Stomach (tissue), 8 donors: ENCODE measurements at regions not wholly inside any gene's neighbourhood (a gene's known extent, or its start where the extent isn't known, plus 50 kb on each side); places are given as distances from the start of the nearest gene placed in this dataset.

ENCODE experiments used
- DNase-seq, 2 donors: peaks; one replicate each; pipeline versions ENCODE4 v3.0.0 to v3.0.0-alpha.2; 2013 to 2019
- H3K27ac ChIP-seq, 5 donors: fragments of 200-600 bp in 4 of 5; sonication (generic) in 4 of 5; one replicate each; pipeline ENCODE4 v1.5.1; 2013 to 2019; ENCODE audit warnings: mild to moderate bottlenecking in 1 of 5, moderate library complexity in 1 of 5
- H3K27me3 ChIP-seq, 3 donors: fragments of 200-600 bp; sonication (generic); one replicate each; pipeline ENCODE4 v1.5.1; 2017 to 2019; ENCODE audit warnings: mixed run types in 1 of 3
- H3K36me3 ChIP-seq, 4 donors: fragments of 200-600 bp; sonication (generic); 1 replicate in 3 of 4; 2 replicates in 1 of 4; pipeline ENCODE4 v1.5.1; 2016 to 2019
- H3K4me1 ChIP-seq, 4 donors: fragments of 200-600 bp; sonication (generic); one replicate each; pipeline ENCODE4 v1.5.1; 2016 to 2019
- H3K4me3 ChIP-seq, 4 donors: fragments of 200-600 bp; sonication (generic) in 3 of 4; one replicate each; pipeline ENCODE4 v1.5.1; 2016 to 2019; ENCODE audit warnings: mild to moderate bottlenecking in 1 of 4
- H3K9me3 ChIP-seq, 4 donors: fragments of 200-600 bp; sonication (generic); one replicate each; pipeline ENCODE4 v1.5.1; 2016 to 2019
- EP300 ChIP-seq: sonication (generic); formaldehyde crosslinking; IDR thresholded peaks from one replicate; pipeline ENCODE4 v1.6.1; 2017; ENCODE audit warnings: antibody characterized with exemption
- POLR2A ChIP-seq, 4 donors: fragments of 450-650 bp; IDR thresholded peaks; one replicate each; pipeline ENCODE4 v1.6.1; 2016; ENCODE audit warnings: antibody characterized with exemption in 4 of 4, control low read depth in 2 of 4, mild to moderate bottlenecking in 1 of 4, moderate library complexity in 1 of 4
- POLR2AphosphoS5 ChIP-seq, 3 donors: sonication (generic); formaldehyde crosslinking; IDR thresholded peaks; one replicate each; pipeline ENCODE4 v1.6.1; 2016; ENCODE audit warnings: antibody characterized with exemption in 3 of 3
- WGBS, 5 donors: extraction: QIAGEN DNeasy Blood & Tissue Kit in 3 of 5; methylation state at CpG; one replicate each; pipeline versions ENCODE4 v1.1.5 to v1.1.7; 2013 to 2018; 5-methylcytosine and 5-hydroxymethylcytosine counted together
- intact Hi-C: fragments of 100-400 bp; cut with DNase I; formaldehyde crosslinking; loops from one replicate; pipeline ENCODE4 v1.15.1; 2023; ENCODE audit warnings: low total_unique reads
- TF ChIP-seq, protein P1 (sequence below), 7 experiments: fragments of 450-650 bp in 4 of 7; fragments of 200-600 bp in 3 of 7; sonication (generic) in 3 of 7; IDR thresholded peaks; one replicate each; pipeline ENCODE4 v1.5.1; 2016 to 2019; ENCODE audit warnings: antibody characterized with exemption in 7 of 7, control low read depth in 2 of 7, mild to moderate bottlenecking in 1 of 7
- donor health status: healthy with polysubstance abuse.
- donor health status: Bipolar disorder and iron deficiency.
- donor health status: healthy.

DNA sequence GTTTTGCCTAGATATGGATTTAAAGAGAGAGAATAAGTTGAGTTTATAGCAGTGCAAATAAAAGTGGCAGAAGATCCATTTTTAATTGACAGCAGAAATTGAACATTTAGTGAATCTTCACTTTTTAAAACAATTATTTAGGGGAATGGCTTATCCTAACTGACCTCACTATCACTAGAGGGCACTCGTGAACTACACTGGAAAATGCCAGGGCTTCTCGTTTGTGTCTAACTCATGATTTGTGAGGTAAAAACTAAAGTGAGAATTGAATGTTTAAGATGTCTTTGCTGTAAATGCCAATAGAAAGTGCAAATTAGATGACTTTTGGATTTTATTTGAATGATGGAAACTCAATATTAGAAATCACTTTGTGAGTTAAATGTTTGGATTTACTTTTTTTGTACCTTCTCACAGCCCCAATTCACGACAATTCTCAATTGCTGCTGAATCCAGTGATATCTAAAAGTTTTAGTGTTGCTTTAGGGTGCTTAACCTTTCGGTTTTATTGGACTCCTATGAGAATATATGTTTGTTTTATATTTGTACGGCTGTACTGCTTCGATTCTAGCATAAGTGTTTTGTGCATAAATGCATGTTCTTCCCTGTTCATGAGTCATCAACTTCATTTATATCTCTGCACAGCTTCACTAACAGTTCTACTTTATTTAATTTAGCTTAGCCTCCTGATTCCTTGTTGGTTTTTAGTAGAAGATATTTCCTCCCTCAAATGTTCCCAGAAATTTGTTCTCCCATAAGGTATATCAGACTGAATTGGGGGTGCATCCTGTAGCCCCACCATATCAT is 462.1 kb downstream of the MFSD1 start:
- Histone ChIP-seq H3K27me3 (no peaks in the 10 kb centered on the region), H3K36me3 (no peaks in the 10 kb centered on the region), H3K4me1 (no peaks in the 10 kb centered on the region), H3K4me3 (no peak overlapping the region), H3K27ac (no peak overlapping the region), H3K9me3 (no peaks in the 10 kb centered on the region)
- TF ChIP-seq, protein P1, sequence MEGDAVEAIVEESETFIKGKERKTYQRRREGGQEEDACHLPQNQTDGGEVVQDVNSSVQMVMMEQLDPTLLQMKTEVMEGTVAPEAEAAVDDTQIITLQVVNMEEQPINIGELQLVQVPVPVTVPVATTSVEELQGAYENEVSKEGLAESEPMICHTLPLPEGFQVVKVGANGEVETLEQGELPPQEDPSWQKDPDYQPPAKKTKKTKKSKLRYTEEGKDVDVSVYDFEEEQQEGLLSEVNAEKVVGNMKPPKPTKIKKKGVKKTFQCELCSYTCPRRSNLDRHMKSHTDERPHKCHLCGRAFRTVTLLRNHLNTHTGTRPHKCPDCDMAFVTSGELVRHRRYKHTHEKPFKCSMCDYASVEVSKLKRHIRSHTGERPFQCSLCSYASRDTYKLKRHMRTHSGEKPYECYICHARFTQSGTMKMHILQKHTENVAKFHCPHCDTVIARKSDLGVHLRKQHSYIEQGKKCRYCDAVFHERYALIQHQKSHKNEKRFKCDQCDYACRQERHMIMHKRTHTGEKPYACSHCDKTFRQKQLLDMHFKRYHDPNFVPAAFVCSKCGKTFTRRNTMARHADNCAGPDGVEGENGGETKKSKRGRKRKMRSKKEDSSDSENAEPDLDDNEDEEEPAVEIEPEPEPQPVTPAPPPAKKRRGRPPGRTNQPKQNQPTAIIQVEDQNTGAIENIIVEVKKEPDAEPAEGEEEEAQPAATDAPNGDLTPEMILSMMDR (IDR thresholded peaks at IDR 0.05): peak in 2 of 7 experiments; percentile 23 to 35
- TF ChIP-seq POLR2A (IDR thresholded peaks at IDR 0.05): no peak
- intact Hi-C loops: loop anchor here (10.0 kb wide), 1 partner anchor 541 kb away; no protein-coding TSS in a partner anchor
- peak in 1 of 2 donors; percentile 70 for DNase-seq
- WGBS, 5 donors: 27 to 38% (median 32%) methylated on average over 6 of the region's 6 CpGs

DNA sequence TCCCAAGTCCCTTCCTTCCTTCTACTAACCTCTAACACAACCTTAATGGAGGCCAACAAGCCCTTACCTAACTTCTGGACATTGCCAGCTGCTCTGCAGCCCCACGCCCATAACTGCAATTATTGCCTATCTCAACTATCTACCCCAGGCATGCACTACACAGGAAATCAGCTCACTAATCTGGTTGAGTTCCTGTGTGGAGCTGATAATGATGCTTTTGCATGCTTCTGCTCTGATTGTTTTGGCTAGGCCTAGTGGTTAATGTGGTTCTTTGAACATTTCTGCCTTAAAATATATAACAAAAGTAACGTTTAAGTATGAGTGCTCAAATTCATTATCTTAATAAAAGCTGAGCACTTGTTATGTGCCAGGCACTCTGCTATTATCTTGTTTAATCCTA is 463.9 kb downstream of the MFSD1 start:
- no peak for TF ChIP-seq POLR2A (IDR thresholded peaks at IDR 0.05)
- TF ChIP-seq, protein P1 (IDR thresholded peaks at IDR 0.05): no peak
- no peak for TF ChIP-seq POLR2AphosphoS5 (IDR thresholded peaks at IDR 0.05)
- TF ChIP-seq EP300: no peak
- intact Hi-C loops: loop anchor here (10.0 kb wide), 1 partner anchor 539 kb away; no protein-coding TSS in a partner anchor

DNA sequence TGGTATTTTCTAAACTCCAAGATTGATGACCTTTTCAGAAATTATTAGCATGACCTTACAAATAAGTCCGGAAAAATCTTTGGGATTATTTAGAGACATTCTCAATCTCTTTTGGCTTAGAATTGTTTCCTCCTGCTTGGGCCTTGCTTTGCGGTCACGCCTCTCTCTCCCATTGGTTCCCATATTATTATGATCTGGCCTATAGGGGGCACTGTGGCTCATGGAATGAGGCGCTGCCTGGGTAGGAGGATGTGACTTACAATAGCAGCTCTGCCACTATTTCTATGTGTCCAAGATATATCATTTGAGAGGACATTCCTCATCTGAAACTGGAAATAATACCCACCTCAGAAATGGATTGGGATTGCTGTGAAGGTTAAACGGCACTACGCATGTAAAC is 464.9 kb downstream of the MFSD1 start:
- Histone ChIP-seq H3K27me3 (no peaks in the 10 kb centered on the region), H3K4me1 (no peaks in the 10 kb centered on the region), H3K36me3 (no peaks in the 10 kb centered on the region), H3K27ac (no peak overlapping the region), H3K4me3 (no peak overlapping the region), H3K9me3 (no peaks in the 10 kb centered on the region)
- TF ChIP-seq, protein P1 (IDR thresholded peaks at IDR 0.05): no peak
- no peak for TF ChIP-seq EP300
- no peak for TF ChIP-seq POLR2AphosphoS5 (IDR thresholded peaks at IDR 0.05)
- no peak for TF ChIP-seq POLR2A (IDR thresholded peaks at IDR 0.05)
- intact Hi-C loops: loop anchor here (10.0 kb wide), 1 partner anchor 538 kb away; no protein-coding TSS in a partner anchor
- peak in 1 of 2 donors; percentile 30 for DNase-seq
- 60 to 73% (median 67%) methylated on average over 6 of the region's 6 CpGs for WGBS, 5 donors

More for the DNA sequence above, 463.9 kb downstream of the MFSD1 start:
- no peak for DNase-seq
- no peak overlapping the region for H3K4me3 ChIP-seq
- H3K36me3 ChIP-seq: no peaks in the 10 kb centered on the region
- H3K27me3 ChIP-seq: no peaks in the 10 kb centered on the region
- no peak overlapping the region for H3K27ac ChIP-seq
- no peaks in the 10 kb centered on the region for H3K9me3 ChIP-seq
- WGBS, 5 donors: 18 to 43% (median 28%) methylated on average over 2 of the region's 2 CpGs
- H3K4me1 ChIP-seq: no peaks in the 10 kb centered on the region

DNA sequence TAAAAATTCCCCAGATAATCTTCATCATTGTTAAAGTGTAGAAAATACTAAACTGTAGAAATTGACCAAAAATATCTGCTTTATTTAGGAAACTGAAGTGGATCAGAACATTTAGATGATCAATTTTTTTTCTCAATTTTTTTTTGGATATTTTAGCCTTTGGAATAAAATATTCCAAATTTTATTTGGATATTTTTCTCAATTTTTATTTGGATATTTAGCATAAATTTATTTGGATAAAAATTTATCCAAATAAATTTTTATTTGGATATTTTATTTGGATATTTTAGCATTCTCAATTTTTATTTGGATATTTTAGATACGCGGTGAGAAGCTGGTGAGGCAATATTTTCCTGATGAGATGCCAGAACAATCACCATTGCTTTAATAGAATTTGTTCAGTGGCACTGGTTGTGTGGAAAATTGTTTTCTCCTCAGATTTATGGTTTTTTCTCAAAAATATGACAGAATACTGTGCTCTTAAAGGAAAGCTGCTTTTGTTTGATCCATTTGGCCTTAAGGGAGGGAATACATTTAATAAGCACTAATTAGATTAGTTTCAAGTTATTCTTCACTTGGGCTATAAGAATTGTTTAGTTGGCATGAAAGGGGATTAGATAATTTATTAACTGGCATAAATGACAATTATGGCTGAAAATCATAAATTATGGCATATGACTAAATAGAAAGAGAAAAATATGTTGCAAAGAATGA is 470.1 kb downstream of the MFSD1 start:
- DNase-seq: no peak
- 90 to 96% (median 91%) methylated on average over 2 of the region's 2 CpGs for WGBS, 5 donors
- Histone ChIP-seq H3K4me1 (no peaks in the 10 kb centered on the region), H3K4me3 (no peak overlapping the region), H3K9me3 (no peaks in the 10 kb centered on the region), H3K36me3 (no peaks in the 10 kb centered on the region), H3K27ac (no peak overlapping the region), H3K27me3 (no peaks in the 10 kb centered on the region)
- TF ChIP-seq POLR2A (IDR thresholded peaks at IDR 0.05) (no peak), EP300 (no peak), POLR2AphosphoS5 (IDR thresholded peaks at IDR 0.05) (no peak)
- TF ChIP-seq, protein P1 (IDR thresholded peaks at IDR 0.05): no peak
- intact Hi-C loops: no loop called here
